ENCODE measurements at regions not wholly inside any gene's neighbourhood (a gene's known extent, or its start where the extent isn't known, plus 50 kb on each side); places are given as distances from the start of the nearest gene placed in this dataset.

DNA sequence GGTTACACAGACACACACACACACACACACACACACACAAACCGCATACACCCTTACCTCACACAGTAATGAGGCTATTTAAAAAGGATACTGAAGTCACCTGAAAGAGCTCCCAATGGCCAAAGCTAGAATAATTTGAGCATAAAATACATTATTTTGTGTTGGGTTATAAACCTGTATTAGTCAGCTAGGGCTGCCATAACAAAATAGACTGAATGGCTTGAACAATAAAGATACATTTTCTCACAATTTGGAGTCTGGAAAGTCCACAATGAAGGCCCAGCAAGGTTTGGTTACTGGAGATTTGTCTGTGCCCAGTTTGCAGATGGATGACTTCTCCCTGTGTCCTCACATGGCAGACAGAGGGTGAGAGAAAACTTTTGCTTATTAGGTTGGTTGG, 605.4 kb upstream of the REG3G start:
- no peak for DNase-seq
- TF ChIP-seq POLR2A (IDR thresholded peaks at IDR 0.05), result no peak
- intact Hi-C loops (cut with DNase I; ENCODE audit: low total_unique reads), result no loop called here
- H3K27me3 ChIP-seq, result no peaks in the 10 kb centered on the region
- no peaks in the 10 kb centered on the region for H3K4me1 ChIP-seq
- H3K9me3 ChIP-seq, result no peaks in the 10 kb centered on the region
- no peaks in the 10 kb centered on the region for H3K36me3 ChIP-seq (ENCODE audit: low read depth, missing control alignments)
- 75 to 100% methylated on average over 1 of the region's 1 CpG for WGBS, 2 donors
- no peak overlapping the region for H3K27ac ChIP-seq
- no peak overlapping the region for H3K4me3 ChIP-seq

DNA sequence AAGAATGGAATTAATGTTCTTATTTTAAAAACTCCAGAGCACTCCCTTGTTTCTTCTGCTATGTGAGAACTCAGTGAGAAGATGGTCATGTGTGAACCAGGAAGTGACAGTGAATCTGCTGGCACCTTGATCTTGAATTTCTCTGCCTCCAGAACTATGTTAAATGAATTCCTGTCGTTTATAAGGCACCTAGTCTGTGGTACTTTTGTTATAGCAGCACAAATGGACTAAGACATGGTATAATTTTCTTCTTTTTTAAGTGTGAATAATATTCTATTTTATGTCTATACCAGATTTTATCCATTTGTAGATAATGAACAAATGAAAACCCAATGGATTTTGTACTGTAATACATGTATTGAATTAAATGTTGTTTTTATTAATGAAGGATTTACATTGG, 601.9 kb upstream of the REG3G start:
- Histone ChIP-seq H3K27me3 (no peaks in the 10 kb centered on the region), H3K4me1 (no peaks in the 10 kb centered on the region), H3K9me3 (no peaks in the 10 kb centered on the region), H3K27ac (no peak overlapping the region), H3K4me3 (no peak overlapping the region), H3K36me3 (ENCODE audit: low read depth, missing control alignments) (no peaks in the 10 kb centered on the region)
- WGBS, 2 donors, result 77 to 79% methylated on average over 1 of the region's 1 CpG
- TF ChIP-seq POLR2A (IDR thresholded peaks at IDR 0.05) (no peak), CTCF (IDR thresholded peaks at IDR 0.05) (no peak)
- intact Hi-C loops (cut with DNase I; ENCODE audit: low total_unique reads), result no loop called here
- DNase-seq, result no peak

DNA sequence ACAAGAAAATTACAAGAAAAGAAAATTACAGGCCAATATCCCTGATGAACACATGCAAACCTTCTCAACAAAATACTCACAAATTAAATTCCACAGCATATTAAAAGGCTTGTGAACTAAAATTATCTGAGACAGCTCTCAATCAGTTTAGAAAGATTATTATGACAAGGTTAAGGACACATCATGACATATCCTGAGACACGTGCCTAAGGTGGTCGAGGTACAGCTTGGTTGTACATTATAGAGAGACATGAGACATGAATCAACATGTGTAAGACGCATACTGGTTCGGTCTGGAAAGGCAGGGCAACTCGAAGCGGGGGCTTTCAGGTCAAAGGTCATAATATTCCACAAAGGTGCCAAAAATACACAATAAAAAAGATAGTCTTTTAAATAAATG, 598.3 kb upstream of the REG3G start:
- Histone ChIP-seq H3K27me3 (no peaks in the 10 kb centered on the region), H3K36me3 (ENCODE audit: low read depth, missing control alignments) (no peaks in the 10 kb centered on the region), H3K27ac (no peak overlapping the region), H3K4me3 (no peak overlapping the region), H3K9me3 (no peaks in the 10 kb centered on the region), H3K4me1 (no peaks in the 10 kb centered on the region)
- no peak for DNase-seq
- intact Hi-C loops (cut with DNase I; ENCODE audit: low total_unique reads), result no loop called here
- TF ChIP-seq CTCF (IDR thresholded peaks at IDR 0.05), result no peak
- TF ChIP-seq POLR2A (IDR thresholded peaks at IDR 0.05), result no peak
- 90 to 91% methylated on average over 6 of the region's 6 CpGs for WGBS, 2 donors

GRCh38 chr2:78431241-78431640, 594.3 kb upstream of the REG3G start:
- DNase-seq, result no peak
- no peak for TF ChIP-seq CTCF (IDR thresholded peaks at IDR 0.05)
- no peak for TF ChIP-seq POLR2A (IDR thresholded peaks at IDR 0.05)
- H3K27me3 ChIP-seq, result no peaks in the 10 kb centered on the region
- intact Hi-C loops (cut with DNase I; ENCODE audit: low total_unique reads), result no loop called here
- no peaks in the 10 kb centered on the region for H3K36me3 ChIP-seq (ENCODE audit: low read depth, missing control alignments)
- H3K4me3 ChIP-seq, result no peak overlapping the region
- H3K4me1 ChIP-seq, result no peaks in the 10 kb centered on the region
- 80 to 88% methylated on average over 3 of the region's 3 CpGs for WGBS, 2 donors
- no peaks in the 10 kb centered on the region for H3K9me3 ChIP-seq
- H3K27ac ChIP-seq, result no peak overlapping the region

GRCh38 chr2:78439122-78439521, 586.4 kb upstream of the REG3G start:
- H3K27ac ChIP-seq, result no peak overlapping the region
- no peaks in the 10 kb centered on the region for H3K4me1 ChIP-seq
- TF ChIP-seq CTCF (IDR thresholded peaks at IDR 0.05) (no peak), POLR2A (IDR thresholded peaks at IDR 0.05) (no peak)
- no peak overlapping the region for H3K4me3 ChIP-seq
- DNase-seq, result no peak
- no peaks in the 10 kb centered on the region for H3K27me3 ChIP-seq
- 42 to 48% methylated on average over 2 of the region's 2 CpGs for WGBS, 2 donors
- H3K36me3 ChIP-seq (ENCODE audit: low read depth, missing control alignments), result no peaks in the 10 kb centered on the region
- H3K9me3 ChIP-seq, result no peaks in the 10 kb centered on the region
- intact Hi-C loops (cut with DNase I; ENCODE audit: low total_unique reads), result no loop called here

Measured in testis (tissue), 2 donors.